ENCODE measurements at regions not wholly inside any gene's neighbourhood (a gene's known extent, or its start where the extent isn't known, plus 50 kb on each side); places are given as distances from the start of the nearest gene placed in this dataset.

DNA sequence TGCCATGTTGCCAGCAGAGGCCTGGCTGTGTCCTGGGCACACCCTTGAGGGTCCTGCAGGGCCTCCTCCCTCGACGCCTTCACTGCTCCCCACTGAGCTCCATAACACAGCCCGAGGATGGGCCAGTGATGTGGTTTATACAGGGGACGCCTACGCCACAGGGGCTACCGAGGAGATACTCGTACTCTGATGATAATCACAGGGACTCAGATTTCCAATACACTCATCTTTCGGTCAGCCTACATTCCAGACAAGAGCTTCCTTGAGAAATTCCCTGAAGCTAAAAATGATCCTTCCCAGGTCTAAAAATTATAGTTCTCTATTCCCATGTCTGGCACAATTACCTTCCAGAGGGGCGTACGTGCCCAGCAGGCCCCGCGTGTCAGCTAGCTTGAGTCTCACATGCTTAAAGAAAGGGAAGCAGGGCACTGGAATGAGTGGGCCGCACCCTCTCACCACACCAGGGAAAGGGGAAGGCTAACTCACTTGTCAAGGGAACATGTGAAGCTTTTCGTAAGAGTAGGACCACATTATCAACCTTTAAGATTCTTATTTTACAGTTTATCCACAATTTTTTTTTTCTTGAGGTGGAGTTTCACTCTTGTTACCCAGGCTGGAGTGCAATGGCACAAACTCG lies 159.5 kb upstream of the NDUFV2 start:
- in situ Hi-C loops (cut with MboI; ENCODE audit: low sequenced_read_pairs) = no loop called here

DNA sequence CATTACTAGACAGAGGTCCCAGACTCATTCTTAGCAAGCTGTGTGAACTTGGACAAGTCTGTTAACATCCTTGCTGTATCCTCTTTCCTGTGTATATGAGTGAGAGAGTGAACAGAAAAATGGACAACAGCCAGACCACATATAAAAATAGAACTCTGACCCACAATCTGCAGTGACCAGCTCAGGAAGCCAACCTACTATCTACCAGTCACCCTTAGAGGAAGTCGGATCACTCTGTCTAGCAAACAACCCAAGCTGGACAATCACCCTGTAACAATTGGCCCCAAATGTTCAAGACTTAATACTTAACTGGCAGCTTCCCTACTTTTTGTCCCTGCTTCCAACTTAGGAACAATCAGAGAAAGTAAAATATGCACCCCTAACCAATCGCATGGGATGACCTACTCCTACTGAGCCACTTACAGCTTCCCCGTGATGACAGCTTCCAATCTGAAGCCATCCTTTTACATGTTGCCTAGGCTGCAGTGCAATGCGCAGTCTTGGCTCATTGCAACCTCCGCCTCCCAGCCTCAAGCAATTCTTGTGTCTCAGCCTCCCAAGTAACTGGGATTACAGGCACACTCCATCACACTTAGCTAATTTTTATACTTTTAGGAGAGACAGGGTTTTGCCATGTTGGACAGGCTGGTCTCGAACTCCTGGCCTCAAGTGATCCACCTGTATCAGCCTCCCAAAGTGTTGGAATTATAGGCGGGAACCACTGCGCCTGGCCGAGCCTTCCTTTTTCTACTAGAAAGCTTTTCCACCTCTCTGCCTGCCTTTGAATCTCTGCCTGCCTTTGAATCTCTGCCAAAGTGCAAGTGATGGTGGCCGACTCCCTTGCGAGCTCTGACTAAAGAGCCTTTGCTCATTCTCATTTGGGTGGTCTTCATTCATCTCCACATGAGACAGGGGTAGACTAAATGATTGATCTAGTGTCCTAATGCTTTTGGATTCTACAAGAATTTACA lies 158.3 kb upstream of the NDUFV2 start:
- in situ Hi-C loops (cut with MboI; ENCODE audit: low sequenced_read_pairs) = no loop called here

DNA sequence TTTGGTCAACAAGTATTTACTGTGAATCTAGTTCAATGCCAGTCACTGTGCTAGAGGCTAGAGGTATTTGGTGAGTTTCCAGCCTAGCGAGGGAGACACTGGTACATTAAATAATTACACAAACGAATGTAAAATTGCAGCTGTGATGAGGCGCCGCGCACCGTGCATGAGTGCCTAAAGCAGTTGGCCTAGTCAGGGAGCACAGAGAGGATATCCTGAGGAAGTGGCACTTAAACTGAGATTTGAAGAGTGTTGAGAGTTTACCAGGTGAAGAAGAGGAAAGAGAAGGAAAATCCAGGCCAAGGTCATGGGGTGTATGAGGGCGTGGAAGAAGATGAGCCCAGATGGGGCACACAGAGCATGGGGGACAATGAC lies 157.6 kb upstream of the NDUFV2 start:
- in situ Hi-C loops (cut with MboI; ENCODE audit: low sequenced_read_pairs) = no loop called here

DNA sequence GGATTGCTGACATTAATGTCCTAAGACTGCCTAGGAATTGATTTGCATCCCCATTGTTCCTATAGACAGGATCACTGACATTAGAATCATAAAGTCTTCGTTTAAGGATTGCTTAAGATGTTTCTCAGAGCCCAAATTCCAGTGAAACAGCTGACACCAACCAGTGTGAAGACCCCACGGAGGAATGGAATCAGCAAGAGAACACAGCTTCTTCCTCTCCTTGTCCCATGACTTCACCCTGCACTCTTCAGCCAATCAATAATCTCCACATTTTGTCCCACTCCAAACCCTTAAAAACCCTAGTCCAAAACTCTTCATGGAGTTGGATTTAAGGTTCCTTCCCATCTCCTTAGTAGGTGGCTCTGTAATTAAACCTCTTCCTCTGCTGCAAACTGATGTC lies 157.0 kb upstream of the NDUFV2 start:
- in situ Hi-C loops (cut with MboI; ENCODE audit: low sequenced_read_pairs) = no loop called here

DNA sequence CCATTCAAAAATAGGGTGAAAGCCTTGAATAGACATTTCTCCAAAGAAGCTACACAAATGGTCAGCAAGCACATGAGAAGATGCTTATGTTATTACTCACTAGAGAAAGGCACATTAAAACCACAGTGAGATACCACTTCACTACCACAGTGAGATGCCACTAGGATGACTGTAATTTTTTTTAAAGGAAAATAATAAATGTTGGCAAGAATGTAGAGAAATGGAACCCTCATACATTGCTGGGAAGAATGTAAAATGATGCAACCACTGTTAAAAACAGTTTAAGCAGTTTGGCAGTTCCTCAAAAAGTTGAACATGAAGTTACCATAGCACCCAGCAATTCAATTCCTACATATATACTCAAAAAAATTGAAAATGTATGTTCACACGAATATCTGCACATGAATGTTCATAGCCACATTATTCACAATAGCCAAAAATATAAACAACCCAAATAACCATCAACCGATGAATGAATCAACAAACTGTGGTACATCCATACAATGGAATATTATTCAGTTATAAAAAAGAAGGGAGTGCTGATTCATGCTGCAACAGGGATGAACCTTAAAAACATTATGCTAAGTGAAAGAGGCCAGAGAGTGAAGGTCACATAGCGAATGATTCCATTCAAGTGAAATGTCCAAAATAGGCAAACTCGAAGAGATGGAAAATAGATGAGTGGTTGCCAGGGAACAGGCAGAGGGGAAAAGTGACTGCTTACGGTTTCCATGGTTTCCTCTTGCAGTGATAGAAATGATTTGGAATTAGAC lies 156.2 kb upstream of the NDUFV2 start:
- in situ Hi-C loops (cut with MboI; ENCODE audit: low sequenced_read_pairs) = no loop called here

DNA sequence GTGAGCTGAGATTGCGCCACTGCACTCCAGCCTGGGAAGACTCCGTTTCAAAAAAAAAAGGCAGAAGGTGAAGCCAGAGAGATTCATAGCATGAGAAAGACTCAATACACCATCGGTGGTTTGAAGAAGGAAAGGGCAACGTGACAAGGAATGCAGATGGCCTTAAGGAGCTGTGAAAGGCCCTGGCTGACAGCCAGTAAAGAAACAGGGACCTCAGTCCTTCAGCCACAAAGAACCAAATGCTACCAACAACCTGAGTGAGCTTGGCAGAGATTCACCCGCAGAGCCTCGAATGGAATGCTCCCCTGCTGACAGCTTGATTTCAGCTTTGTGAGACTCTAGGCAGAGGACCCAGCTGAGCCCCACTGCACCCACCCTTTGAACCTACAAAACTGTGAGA lies 154.9 kb upstream of the NDUFV2 start:
- in situ Hi-C loops (cut with MboI; ENCODE audit: low sequenced_read_pairs) = no loop called here

DNA sequence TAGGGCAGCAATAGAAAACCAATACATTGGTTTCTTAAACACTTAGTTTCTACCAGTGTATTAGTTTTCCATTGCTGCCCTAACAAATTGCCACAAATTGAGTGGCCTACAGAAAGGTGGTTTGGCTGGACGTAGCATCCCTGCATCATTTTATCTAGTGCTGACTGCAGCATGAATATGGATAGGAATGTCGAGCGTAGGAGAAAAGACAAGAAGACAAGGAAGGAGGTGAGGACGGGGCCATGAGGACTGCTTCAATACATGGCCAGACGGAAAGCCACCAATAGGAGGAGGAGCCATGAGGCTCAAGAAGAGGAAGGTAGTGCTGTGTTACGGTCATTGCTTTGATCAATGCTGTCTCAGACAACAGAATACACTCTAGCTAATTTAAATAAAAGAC lies 154.5 kb upstream of the NDUFV2 start:
- in situ Hi-C loops (cut with MboI; ENCODE audit: low sequenced_read_pairs) = no loop called here

DNA sequence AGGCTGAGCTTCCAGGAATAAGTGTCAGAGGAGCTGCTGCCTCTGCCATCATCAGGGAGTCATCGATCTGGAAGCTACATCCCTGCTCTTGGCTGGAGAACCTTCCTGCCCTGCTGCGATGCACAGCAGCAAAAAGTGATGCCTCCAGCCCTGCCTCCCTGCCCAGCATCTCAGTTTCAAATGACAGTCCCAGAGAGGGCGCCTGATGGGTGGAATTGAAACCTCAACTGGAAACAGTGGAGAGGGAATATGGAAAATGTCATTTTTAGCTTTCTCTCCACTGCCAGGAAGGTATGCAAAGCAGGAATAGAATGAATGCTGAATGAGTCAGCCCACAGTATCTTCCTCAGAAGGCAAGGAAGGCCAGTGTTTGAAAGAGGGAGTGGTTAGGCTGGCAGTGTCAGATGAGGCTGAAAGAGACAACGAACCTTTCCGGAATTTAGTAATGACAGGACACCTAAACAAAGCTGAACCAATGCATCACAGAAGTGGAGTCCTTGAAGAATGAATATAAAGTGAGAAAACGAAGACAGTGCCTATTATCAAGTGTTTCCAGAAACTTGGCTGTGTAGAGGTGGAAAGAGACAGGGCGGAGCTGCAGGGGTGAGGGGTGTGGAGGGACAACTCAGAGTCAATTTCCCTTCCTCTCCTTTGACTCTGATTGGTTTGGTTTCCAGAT lies 153.9 kb upstream of the NDUFV2 start:
- in situ Hi-C loops (cut with MboI; ENCODE audit: low sequenced_read_pairs) = no loop called here

DNA sequence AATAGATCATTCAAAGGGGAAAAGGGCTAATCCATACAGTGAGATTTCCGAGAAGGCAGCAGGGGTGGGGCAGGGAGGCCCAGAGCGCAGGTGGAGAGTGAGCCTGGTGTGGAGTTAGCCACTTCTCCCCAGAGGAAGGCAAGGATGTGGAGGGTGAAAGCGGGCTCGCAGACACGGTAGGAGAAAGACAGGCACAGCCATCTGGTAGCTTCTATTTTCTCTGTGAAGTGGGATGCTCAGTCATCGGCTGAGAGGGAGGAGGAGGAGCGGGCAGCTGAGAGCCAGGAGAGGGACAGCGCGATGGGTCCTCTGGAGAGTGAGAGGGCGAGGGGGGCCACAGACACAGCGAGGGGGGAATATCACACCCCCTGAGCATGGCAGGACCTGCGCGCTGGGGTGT lies 153.3 kb upstream of the NDUFV2 start:
- in situ Hi-C loops (cut with MboI; ENCODE audit: low sequenced_read_pairs) = no loop called here

DNA sequence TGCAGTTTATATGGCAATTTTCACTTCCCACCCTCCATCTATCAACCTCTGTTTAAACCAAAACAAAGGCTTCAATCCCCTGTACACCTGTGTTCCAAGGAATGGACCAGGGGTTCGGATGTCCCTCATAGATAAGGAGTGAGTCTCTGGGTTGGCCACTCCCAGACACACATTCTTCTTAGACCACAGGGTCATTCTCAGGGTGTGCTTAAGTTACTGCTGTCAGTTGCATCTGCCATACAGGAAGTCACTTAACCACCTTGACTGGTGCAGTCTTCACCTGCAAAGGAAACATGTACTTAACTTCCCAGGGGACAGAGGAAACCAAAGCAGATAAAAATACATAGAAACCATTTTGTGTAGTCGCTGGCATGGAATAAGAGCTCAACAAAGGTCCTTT lies 151.0 kb upstream of the NDUFV2 start:
- in situ Hi-C loops (cut with MboI; ENCODE audit: low sequenced_read_pairs) = no loop called here

DNA sequence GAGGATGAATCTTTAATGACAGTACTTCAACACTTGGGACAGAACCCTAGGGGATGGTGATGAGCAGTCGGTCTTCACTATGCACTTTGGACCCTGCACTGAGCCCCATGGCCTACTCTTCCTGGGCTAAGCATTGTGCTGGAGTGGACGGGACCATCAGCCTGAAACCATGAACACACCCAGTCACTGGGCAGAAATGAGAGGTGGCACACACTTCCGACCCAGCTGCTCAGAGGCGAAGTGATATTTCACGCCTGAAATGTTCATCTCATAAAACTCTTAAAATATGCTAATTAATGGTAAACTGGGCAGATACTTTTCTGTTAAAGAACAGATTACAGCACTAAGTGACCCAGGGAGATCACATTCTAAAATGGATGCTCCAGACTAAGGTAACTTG lies 150.3 kb upstream of the NDUFV2 start:
- in situ Hi-C loops (cut with MboI; ENCODE audit: low sequenced_read_pairs) = no loop called here

DNA sequence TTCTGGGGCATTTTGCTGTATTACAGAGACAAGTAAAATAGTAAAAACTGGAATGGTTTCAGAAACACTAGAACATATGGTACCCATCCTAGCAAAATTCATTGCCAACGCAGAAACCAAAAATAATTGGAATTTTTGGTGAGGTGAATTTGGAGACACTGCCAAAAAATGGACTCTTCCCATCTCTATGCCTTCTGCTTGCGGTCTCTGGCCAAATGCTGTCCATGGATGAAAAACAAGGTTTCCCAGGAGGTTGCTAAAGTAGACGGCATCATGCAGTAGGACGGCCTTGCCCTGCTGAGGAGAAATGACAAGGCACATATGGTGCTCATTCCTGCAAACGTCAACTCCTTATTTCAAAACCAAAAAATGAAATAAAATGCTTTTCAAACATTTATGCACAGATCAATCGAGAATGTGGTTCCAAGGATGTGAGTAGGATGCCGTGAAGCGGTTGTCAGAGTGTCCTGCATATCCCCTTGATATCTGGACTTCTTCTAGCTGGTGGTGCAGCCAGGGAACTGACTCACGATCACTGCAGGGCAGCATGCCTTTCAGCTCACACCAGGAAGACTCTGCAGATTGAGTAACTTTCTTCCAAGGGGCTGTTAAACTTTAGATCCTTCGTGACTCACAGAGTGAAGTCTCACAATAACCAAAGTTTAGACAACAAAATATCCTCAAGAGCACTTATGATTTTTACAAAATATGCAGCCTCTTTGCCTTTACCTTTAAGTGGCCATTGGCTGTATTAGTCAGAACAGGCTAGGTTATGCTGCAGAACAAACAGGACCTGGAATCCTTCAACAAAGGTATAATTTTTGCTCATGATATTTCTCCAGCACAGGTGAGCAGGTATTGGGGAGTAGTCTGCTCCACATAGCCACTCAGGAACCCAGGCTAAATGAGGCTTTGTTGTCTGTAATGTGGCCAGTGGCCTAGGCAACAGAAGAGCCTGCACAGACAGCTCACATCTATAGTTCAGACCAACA lies 149.4 kb upstream of the NDUFV2 start:
- in situ Hi-C loops (cut with MboI; ENCODE audit: low sequenced_read_pairs) = no loop called here

DNA sequence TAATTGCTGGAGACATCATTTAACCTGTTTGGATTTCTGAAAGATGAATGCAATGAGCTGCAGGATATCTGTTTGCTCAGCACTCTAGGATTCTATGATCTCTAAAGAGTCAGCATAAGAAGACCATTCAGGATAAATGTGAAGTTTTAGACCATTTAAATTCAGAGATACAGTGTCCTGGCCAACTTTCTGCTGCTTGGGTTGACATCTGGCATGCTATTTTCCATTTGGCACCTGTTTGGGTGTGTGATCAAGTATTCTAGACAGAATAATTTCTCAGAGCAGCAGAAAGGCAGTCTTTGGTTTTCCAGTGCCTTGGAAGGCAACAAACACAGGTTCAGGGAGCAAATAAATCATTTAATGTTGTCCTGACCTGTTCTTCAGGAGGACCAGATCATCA lies 144.8 kb upstream of the NDUFV2 start:
- in situ Hi-C loops (cut with MboI; ENCODE audit: low sequenced_read_pairs) = no loop called here

DNA sequence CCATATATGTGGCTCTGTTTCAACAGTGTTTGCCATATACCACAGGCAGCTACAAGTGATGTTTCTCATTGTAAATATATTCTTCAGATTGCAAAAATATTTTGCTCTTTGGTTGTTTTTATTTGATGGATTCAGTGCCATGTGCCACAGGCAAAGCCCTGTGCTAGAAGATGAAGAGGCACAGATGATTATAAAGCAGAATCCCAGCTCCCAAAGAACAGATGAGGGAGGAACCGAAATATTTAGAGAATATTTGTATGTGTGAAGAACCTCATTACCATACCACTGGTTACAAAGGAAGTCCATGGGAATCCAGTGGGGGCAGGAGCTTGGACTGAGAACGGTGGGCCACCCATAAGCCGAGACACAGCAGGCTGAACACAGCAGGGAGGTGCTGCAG lies 143.8 kb upstream of the NDUFV2 start:
- in situ Hi-C loops (cut with MboI; ENCODE audit: low sequenced_read_pairs) = no loop called here

DNA sequence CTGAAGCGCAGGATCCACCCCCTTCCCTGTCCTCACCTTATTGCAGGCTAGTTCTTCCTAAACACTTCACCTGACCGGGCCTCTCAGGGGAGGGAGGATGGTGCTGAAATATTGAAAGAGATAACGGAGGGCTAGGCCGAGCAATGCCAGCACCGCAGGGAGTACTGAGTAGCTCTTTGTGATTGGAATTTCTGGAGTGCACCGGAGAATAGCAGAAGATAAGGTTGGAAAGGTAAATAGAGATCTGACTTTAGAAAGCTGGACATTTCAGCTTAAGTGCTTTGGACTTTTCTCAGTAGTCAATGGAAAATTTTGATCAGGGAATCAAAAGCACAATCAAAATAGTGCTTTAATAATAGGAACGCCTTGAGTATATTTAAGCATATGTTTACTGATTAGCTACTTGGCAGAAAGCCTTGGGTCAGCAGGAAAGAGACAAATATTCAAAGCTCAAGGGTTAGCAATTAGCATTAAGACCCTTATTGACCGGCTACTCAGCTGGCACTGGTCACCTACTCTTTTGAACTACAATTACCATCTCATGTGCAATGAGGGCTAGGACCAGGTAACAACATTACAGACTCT lies 142.9 kb upstream of the NDUFV2 start:
- in situ Hi-C loops (cut with MboI; ENCODE audit: low sequenced_read_pairs) = no loop called here

DNA sequence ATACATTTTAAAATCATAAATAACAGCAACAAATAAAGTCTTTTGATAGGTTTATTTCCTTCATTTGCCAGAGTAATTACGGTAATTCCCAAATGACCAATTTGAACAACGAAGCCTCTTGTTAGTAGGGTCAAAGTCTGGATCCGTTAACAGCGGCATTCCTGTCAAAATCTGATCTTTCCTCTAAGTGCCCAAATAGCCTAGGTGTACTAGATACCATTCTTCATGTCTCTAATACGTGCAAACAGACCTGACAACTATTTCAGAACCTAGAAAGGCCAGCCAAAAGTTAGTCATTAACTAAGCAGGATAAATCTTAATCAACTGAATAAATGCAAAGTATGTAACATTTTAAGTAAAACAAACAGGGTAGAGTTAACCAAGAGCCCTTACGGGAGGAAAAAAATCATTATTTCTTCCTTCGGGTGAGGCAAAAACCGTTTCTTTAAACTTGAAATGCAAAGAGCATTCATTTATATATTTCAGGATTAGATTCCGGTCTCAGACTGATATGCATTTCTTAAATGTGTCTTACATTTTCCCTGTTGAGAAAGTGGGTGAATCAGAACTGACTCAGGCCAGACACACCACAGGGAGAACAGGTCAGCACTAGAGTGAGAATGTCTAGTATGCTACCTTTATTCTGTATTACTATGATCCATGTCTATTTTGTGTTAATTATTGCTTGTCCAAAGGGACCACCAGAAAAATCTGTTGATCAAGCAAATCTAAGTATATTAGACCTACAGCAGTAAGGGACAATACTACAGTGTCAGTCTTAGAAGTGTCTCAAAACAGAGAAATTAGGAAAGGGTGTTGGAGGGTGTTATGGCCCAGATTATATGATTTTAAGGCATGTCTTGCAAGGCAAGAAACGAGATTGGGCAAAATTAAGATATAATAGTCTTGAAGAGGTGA lies 141.5 kb upstream of the NDUFV2 start:
- in situ Hi-C loops (cut with MboI; ENCODE audit: low sequenced_read_pairs) = no loop called here

DNA sequence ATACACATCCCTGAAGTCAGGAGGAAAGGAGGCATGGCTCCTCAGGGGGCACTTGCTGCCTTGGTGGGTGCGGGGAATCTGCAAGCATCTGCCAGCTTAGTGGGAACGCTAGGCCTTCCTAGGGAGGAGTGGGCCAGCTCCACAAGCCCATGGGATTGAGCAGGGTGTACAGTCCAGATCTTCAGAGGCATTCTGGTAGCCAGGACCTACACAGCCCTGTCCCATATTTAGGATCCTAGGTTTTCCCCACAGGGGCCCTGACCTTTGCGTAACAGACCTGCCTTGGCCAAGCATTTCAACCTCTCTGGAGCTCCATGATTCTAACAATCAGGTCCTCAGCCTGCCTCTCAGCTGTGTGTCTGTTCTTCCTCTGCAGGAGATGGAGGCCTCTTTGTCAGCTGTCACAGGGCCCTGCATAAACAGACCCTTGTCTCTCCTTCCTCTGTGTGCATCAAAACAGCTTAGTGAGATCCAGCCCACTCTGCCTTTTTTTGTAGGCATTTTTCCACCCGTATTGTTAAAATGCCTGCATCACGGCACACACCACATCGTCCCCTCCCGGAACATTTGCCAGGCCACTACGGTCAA lies 140.2 kb upstream of the NDUFV2 start:
- in situ Hi-C loops (cut with MboI; ENCODE audit: low sequenced_read_pairs) = no loop called here

Data from HL-60/S4 treated with phorbol 12-myristate 13-acetate at 8.2 ng/mL for 4 days and 3 days (cell line).